ENCODE measurements at regions not wholly inside any gene's neighbourhood (a gene's known extent, or its start where the extent isn't known, plus 50 kb on each side); places are given as distances from the start of the nearest gene placed in this dataset.

- H3K36me3 Mint-ChIP-seq (ENCODE audit: low read depth, unreplicated experiment): peaks cover 3% of the 10 kb centered on the region
- no peak overlapping the region for H3K4me3 Mint-ChIP-seq (ENCODE audit: unreplicated experiment)
- no peaks in the 10 kb centered on the region for H3K4me1 Mint-ChIP-seq (ENCODE audit: unreplicated experiment)
- H3K9me3 Mint-ChIP-seq (ENCODE audit: unreplicated experiment): peaks cover 7% of the 10 kb centered on the region
- TF ChIP-seq CTCF (IDR thresholded peaks at IDR 0.05; ENCODE audit: unreplicated experiment): no peak
- no peak for DNase-seq (ENCODE audit: low spot score)
- no peak overlapping the region for H3K27ac Mint-ChIP-seq (ENCODE audit: unreplicated experiment)
- no peaks in the 10 kb centered on the region for H3K27me3 Mint-ChIP-seq (ENCODE audit: unreplicated experiment)
These were observed 173.1 kb downstream of the CYLC2 start for GRCh38 chr9:103168254-103168653.

- peaks cover 11% of the 10 kb centered on the region for H3K9me3 Mint-ChIP-seq (ENCODE audit: unreplicated experiment)
- H3K27me3 Mint-ChIP-seq (ENCODE audit: unreplicated experiment): no peaks in the 10 kb centered on the region
- no peak overlapping the region for H3K4me3 Mint-ChIP-seq (ENCODE audit: unreplicated experiment)
- DNase-seq (ENCODE audit: low spot score): no peak
- H3K4me1 Mint-ChIP-seq (ENCODE audit: unreplicated experiment): no peaks in the 10 kb centered on the region
- H3K27ac Mint-ChIP-seq (ENCODE audit: unreplicated experiment): no peak overlapping the region
- TF ChIP-seq CTCF (IDR thresholded peaks at IDR 0.05; ENCODE audit: unreplicated experiment): no peak
- H3K36me3 Mint-ChIP-seq (ENCODE audit: low read depth, unreplicated experiment): peaks cover 3% of the 10 kb centered on the region
These were observed 174.7 kb downstream of the CYLC2 start for GRCh38 chr9:103169798-103170197.

- H3K36me3 Mint-ChIP-seq (ENCODE audit: low read depth, unreplicated experiment): no peaks in the 10 kb centered on the region
- TF ChIP-seq CTCF (IDR thresholded peaks at IDR 0.05; ENCODE audit: unreplicated experiment): no peak
- H3K27me3 Mint-ChIP-seq (ENCODE audit: unreplicated experiment): peaks cover 3% of the 10 kb centered on the region
- H3K4me3 Mint-ChIP-seq (ENCODE audit: unreplicated experiment): no peak overlapping the region
- DNase-seq (ENCODE audit: low spot score): no peak
- H3K4me1 Mint-ChIP-seq (ENCODE audit: unreplicated experiment): no peaks in the 10 kb centered on the region
- H3K27ac Mint-ChIP-seq (ENCODE audit: unreplicated experiment): no peak overlapping the region
- peaks cover 23% of the 10 kb centered on the region for H3K9me3 Mint-ChIP-seq (ENCODE audit: unreplicated experiment)
These were observed 188.6 kb downstream of the CYLC2 start for GRCh38 chr9:103183701-103184171.

GRCh38 chr9:103186959-103187358, 191.8 kb downstream of the CYLC2 start:
- Mint-ChIP-seq H3K36me3 (ENCODE audit: low read depth, unreplicated experiment) (no peaks in the 10 kb centered on the region), H3K27me3 (ENCODE audit: unreplicated experiment) (peaks cover 3% of the 10 kb centered on the region), H3K9me3 (ENCODE audit: unreplicated experiment) (peaks cover 22% of the 10 kb centered on the region), H3K4me1 (ENCODE audit: unreplicated experiment) (no peaks in the 10 kb centered on the region), H3K27ac (ENCODE audit: unreplicated experiment) (no peak overlapping the region), H3K4me3 (ENCODE audit: unreplicated experiment) (no peak overlapping the region)
- no peak for TF ChIP-seq CTCF (IDR thresholded peaks at IDR 0.05; ENCODE audit: unreplicated experiment)
- DNase-seq (ENCODE audit: low spot score): no peak

DNA sequence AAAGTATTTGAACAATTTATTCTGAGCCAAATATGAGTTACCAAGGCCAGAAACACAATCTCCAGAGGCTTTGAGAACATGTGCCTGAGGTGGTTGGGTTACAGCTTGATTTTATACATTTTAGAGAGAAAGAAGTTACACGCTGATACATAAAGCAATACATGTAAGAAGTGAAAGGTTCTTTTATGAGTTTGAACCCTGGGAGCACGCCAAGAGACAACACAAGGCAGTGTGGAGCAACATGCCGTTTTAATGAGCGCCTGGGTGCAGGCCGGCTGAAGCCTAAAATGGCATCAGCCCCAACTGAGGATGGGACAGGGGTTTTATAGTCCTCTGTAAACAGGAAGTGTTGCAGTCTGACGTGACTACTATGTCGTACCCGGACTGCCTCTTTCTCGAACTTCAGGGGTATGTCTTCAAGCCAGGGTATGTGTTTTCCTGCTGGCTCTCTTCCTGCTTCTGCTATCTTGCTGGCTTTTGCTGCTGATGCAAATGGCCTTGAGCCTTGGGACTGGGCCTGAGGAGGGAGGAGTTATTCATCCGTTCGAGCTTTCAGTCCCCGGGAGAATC, 193.7 kb downstream of the CYLC2 start:
- H3K27ac Mint-ChIP-seq (ENCODE audit: unreplicated experiment): no peak overlapping the region
- peaks cover under 1% of the 10 kb centered on the region for H3K27me3 Mint-ChIP-seq (ENCODE audit: unreplicated experiment)
- no peak for TF ChIP-seq CTCF (IDR thresholded peaks at IDR 0.05; ENCODE audit: unreplicated experiment)
- H3K9me3 Mint-ChIP-seq (ENCODE audit: unreplicated experiment): peaks cover 16% of the 10 kb centered on the region
- H3K4me3 Mint-ChIP-seq (ENCODE audit: unreplicated experiment): no peak overlapping the region
- no peak for DNase-seq (ENCODE audit: low spot score)
- no peaks in the 10 kb centered on the region for H3K4me1 Mint-ChIP-seq (ENCODE audit: unreplicated experiment)
- H3K36me3 Mint-ChIP-seq (ENCODE audit: low read depth, unreplicated experiment): no peaks in the 10 kb centered on the region
